Pancreas (tissue), 10 donors: ENCODE measurements at regions not wholly inside any gene's neighbourhood (a gene's known extent, or its start where the extent isn't known, plus 50 kb on each side); places are given as distances from the start of the nearest gene placed in this dataset.

Experiments
- ATAC-seq, 4 donors: fragments of 200-7000 bp; cut with Tn5 transposase; one replicate each; pipeline versions ENCODE4 v1.8.0 to v1.9.1; 2020; ENCODE audit warnings: mild to moderate bottlenecking in 4 of 4, moderate library complexity in 4 of 4
- DNase-seq, 6 donors: peaks; one replicate each; pipeline ENCODE4 v3.0.0-alpha.2; 2020
- FAIRE-seq: peaks from 2 replicates; lab custom pipeline; 2012; peaks lifted over from hg19 to GRCh38; lab: Jason Lieb, UNC
- H3K27ac ChIP-seq, 4 donors: fragments of 200-600 bp; sonication (generic); 1 replicate in 3 of 4; 2 replicates in 1 of 4; pipeline versions ENCODE4 v1.5.0 to v1.8.0; 2020
- H3K27me3 ChIP-seq, 4 donors: fragments of 200-600 bp; one replicate each; pipeline ENCODE4 v1.8.0; 2021
- H3K36me3 ChIP-seq, 3 donors: fragments of 200-600 bp; sonication (generic) in 1 of 3; one replicate each; pipeline versions ENCODE4 v1.5.0 to v1.8.0; 2020 to 2021
- H3K4me1 ChIP-seq, 3 donors: fragments of 200-600 bp; one replicate each; pipeline ENCODE4 v1.8.0; 2021
- H3K4me3 ChIP-seq, 4 donors: fragments of 200-600 bp; sonication (generic) in 2 of 4; one replicate each; pipeline versions ENCODE4 v1.5.0 to v1.8.0; 2020 to 2021
- H3K9me3 ChIP-seq, 4 donors: fragments of 200-600 bp; one replicate each; pipeline ENCODE4 v1.8.0; 2021
- WGBS, 2 donors: extraction: QIAGEN DNeasy Blood & Tissue Kit; methylation state at CpG; one replicate each; pipeline ENCODE4 v1.1.7; 2013; 5-methylcytosine and 5-hydroxymethylcytosine counted together
- intact Hi-C, 3 donors: fragments of 100-400 bp; cut with DNase I; formaldehyde crosslinking; loops; one replicate each; pipeline versions ENCODE4 v1.11.1 to v1.14.2; 2022
- TF ChIP-seq, protein P1 (sequence below), 4 donors: fragments of 200-600 bp; sonication (generic) in 3 of 4; IDR thresholded peaks; one replicate each; pipeline versions ENCODE4 v1.5.0 to v1.8.0; 2021; ENCODE audit warnings: antibody characterized with exemption in 4 of 4
- donor health status: healthy with polysubstance abuse.
- donor health status: DM: no; HTN: no; CAD: no; lungs with moderate emphysema.
- donor health status: DM: no; HTN: no; CAD: no.
- donor health status: control.
- donor health status: control.
- donor health status: Bipolar disorder and iron deficiency.
- donor health status: DM: yes; HTN: yes; CAD: no.
- donor health status: DM: no; HTN: no; CAD: no.
- donor health status: DM: no; HTN: no; CAD: no.
- donor health status: DM: yes; HTN: yes; CAD: no.

DNA sequence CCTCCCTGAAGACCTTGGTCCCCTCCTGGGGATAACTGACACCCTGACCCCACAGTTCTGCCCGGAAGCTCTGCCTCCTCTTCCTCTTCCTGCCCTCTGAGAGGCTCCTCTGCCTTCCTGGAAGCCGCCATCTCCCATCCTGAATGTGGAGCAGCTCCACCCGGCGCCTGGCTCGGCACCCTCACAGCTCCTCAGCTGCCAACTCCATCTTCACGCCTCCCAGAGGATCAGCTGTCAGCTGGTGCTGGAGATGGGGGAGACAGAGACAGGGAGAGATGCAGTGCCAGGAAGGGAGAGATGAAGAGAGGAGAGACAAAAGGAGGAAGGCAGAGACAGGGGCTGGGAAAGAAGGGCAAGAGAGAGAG lies 210.4 kb upstream of the CSF3R start:
- Histone ChIP-seq H3K27ac (no peak overlapping the region), H3K4me3 (no peak overlapping the region), H3K36me3 (no peaks in the 10 kb centered on the region), H3K9me3 (no peaks in the 10 kb centered on the region), H3K27me3 (no peaks in the 10 kb centered on the region), H3K4me1 (no peaks in the 10 kb centered on the region)
- no peak for ATAC-seq
- TF ChIP-seq, protein P1, sequence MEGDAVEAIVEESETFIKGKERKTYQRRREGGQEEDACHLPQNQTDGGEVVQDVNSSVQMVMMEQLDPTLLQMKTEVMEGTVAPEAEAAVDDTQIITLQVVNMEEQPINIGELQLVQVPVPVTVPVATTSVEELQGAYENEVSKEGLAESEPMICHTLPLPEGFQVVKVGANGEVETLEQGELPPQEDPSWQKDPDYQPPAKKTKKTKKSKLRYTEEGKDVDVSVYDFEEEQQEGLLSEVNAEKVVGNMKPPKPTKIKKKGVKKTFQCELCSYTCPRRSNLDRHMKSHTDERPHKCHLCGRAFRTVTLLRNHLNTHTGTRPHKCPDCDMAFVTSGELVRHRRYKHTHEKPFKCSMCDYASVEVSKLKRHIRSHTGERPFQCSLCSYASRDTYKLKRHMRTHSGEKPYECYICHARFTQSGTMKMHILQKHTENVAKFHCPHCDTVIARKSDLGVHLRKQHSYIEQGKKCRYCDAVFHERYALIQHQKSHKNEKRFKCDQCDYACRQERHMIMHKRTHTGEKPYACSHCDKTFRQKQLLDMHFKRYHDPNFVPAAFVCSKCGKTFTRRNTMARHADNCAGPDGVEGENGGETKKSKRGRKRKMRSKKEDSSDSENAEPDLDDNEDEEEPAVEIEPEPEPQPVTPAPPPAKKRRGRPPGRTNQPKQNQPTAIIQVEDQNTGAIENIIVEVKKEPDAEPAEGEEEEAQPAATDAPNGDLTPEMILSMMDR (IDR thresholded peaks at IDR 0.05): no peak
- no peak for FAIRE-seq
- DNase-seq: no peak
- 24 to 39% methylated on average over 6 of the region's 6 CpGs for whole genome bisulfite sequencing, 2 donors
- intact Hi-C loops: loop anchor here in 1 of 3 donors (10.0 kb wide), 1 partner anchor 622 kb away; no protein-coding TSS in a partner anchor

DNA sequence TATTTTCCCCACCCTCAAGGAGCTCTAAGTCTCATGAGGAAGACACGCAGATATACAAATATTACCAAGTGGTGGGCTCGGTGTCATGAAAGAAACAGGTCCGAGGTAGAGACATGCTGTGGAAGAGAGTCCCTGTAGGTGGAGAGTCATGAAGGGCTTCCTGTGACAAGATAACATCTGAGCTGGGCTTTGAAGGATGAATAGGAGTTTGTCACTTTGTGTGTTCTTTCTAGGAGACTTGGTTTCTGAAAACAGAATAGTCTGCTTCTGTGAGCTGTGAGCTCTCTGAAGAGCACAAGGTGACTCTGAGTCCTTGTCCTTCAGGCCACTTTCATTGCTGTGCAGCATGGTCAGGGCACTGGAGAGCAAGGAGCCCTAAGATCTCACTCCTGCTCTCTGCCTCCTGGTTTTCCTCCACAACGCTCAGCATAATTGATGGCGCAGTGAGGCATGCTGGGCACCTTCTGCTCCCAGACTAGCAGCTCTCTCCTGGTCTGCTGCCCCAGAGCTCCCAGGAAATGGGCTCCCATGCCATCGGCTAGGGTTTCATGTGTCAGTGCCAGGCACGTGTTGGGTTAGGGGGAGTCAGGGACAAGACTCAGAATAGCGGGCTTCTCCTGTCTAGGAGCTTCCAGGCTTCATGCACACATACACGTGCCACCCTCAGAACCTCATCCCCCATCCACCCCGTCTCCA lies 209.9 kb upstream of the CSF3R start:
- ATAC-seq (no peak), FAIRE-seq (no peak)
- WGBS, 2 donors: 47 to 67% methylated on average over 10 of the region's 10 CpGs

DNA sequence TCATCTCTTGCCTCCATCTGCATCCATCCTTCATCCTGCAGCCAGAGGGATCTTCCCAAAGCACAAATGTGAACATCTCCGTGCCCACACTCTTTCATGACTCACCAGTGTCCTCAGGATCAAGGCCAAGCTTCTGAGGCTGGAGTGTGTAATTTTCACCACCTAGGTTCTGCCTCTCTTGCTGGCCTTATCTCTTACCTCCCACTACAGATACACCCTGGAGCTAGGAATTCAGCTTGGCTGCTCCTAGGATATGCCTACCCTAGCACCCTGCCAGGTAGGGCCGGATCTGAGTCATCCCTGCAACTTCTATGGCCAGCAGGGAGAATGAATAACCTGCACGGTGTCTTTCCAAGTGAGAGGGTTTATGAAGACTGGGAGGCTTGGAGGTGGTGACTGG lies 208.7 kb upstream of the CSF3R start:
- H3K27me3 ChIP-seq: no peaks in the 10 kb centered on the region
- no peak for ATAC-seq
- no peak overlapping the region for H3K4me3 ChIP-seq
- intact Hi-C loops: loop anchor here in 1 of 3 donors (10.0 kb wide), 1 partner anchor 623 kb away; no protein-coding TSS in a partner anchor
- 39 to 41% methylated on average over 3 of the region's 3 CpGs for WGBS, 2 donors
- FAIRE-seq: no peak
- no peaks in the 10 kb centered on the region for H3K36me3 ChIP-seq
- no peak overlapping the region for H3K27ac ChIP-seq
- no peaks in the 10 kb centered on the region for H3K9me3 ChIP-seq
- no peak for DNase-seq
- H3K4me1 ChIP-seq: no peaks in the 10 kb centered on the region
- TF ChIP-seq, protein P1 (IDR thresholded peaks at IDR 0.05): no peak

More for the DNA sequence above, 209.9 kb upstream of the CSF3R start:
- no peak for DNase-seq
- no peaks in the 10 kb centered on the region for H3K4me1 ChIP-seq
- intact Hi-C loops: loop anchor here in 1 of 3 donors (10.0 kb wide), 1 partner anchor 622 kb away; no protein-coding TSS in a partner anchor
- TF ChIP-seq, protein P1 (IDR thresholded peaks at IDR 0.05): no peak
- H3K4me3 ChIP-seq: no peak overlapping the region
- H3K36me3 ChIP-seq: no peaks in the 10 kb centered on the region
- H3K9me3 ChIP-seq: no peaks in the 10 kb centered on the region
- H3K27me3 ChIP-seq: no peaks in the 10 kb centered on the region
- no peak overlapping the region for H3K27ac ChIP-seq

GRCh38 chr1:36689992-36690391 lies 207.3 kb upstream of the CSF3R start:
- Histone ChIP-seq H3K27me3 (no peaks in the 10 kb centered on the region), H3K4me3 (no peak overlapping the region), H3K27ac (no peak overlapping the region), H3K9me3 (no peaks in the 10 kb centered on the region), H3K4me1 (no peaks in the 10 kb centered on the region), H3K36me3 (no peaks in the 10 kb centered on the region)
- 52 to 61% methylated on average over 3 of the region's 3 CpGs for WGBS, 2 donors
- intact Hi-C loops: loop anchor here in 1 of 3 donors (10.0 kb wide), 1 partner anchor 625 kb away; no protein-coding TSS in a partner anchor
- DNase-seq: no peak
- TF ChIP-seq, protein P1 (IDR thresholded peaks at IDR 0.05): no peak
- ATAC-seq: no peak
- no peak for FAIRE-seq

DNA sequence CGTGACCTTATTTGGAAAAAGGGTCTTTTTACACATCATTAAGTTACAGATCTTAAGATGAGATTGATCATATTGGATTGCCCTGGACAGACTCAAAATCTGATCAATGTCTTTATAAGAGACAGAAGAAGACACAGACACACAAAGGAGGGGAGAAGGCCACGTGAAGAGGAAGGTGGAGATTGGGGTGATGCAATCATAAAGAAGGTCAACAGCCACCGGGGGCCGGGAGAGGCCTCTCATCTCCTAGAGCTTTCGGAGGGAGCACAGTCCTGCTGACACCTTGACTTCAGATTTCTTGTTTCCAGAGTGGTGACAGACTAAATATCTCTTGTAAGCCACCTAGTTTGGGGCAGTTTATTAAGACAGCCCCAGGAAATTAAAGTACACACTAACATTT lies 204.6 kb upstream of the CSF3R start:
- ATAC-seq (no peak), DNase-seq (no peak), FAIRE-seq (no peak)
- no peak overlapping the region for H3K27ac ChIP-seq
- TF ChIP-seq, protein P1 (IDR thresholded peaks at IDR 0.05): no peak
- H3K9me3 ChIP-seq: no peaks in the 10 kb centered on the region
- 45% methylated on average over 5 of the region's 5 CpGs for WGBS, 2 donors
- no peaks in the 10 kb centered on the region for H3K4me1 ChIP-seq
- no peaks in the 10 kb centered on the region for H3K27me3 ChIP-seq
- H3K4me3 ChIP-seq: no peak overlapping the region
- no peaks in the 10 kb centered on the region for H3K36me3 ChIP-seq
- intact Hi-C loops: no loop called here
